Loucy (cell line): ENCODE measurements at regions not wholly inside any gene's neighbourhood (a gene's known extent, or its start where the extent isn't known, plus 50 kb on each side); places are given as distances from the start of the nearest gene placed in this dataset.
A peak's percentile ranks its signal among the peaks of the same experiment; 100 is the strongest.

ENCODE experiments used
- EZH2phosphoT487 ChIP-seq: fragments of 200-600 bp; IDR thresholded peaks from 2 replicates; pipeline ENCODE4 v1.6.1; 2018; ENCODE audit warnings: antibody characterized with exemption, mild to moderate bottlenecking, moderate library complexity, borderline replicate concordance
- TF ChIP-seq, protein P1 (sequence below): fragments of 200-600 bp; sonication (generic); conservative IDR thresholded peaks from 2 replicates; pipeline ENCODE4 v1.5.1; 2014; ENCODE audit warnings: mild to moderate bottlenecking, antibody characterized with exemption, low read length

DNA sequence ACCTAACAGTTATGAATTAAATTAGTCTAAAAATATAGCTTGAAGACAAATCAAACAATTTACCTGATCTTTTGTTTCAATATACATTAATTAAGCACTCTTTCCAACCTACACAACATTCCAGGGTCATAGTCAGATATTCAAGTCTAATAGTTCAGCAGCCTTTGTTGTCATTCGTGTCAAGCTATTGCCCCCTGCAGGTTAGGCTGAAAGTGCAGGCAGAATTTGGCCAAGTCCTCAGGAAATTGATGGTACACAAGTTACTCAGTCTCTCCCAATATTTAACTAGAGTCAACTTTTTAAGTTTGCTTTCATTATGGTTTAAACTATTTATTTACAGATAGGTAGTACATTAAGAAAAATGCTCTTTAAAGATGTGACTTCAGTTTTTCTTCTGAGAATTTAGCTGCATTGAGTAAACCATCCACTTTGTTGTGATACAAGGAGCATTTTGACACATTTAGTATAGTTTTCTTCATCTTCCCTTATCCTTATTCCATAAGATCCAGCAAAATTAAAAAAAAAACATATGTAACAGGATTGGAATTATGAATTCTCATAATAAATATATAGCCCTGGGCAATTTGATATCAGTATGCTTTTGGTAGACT lies 130.3 kb upstream of the DPYD start:
- TF ChIP-seq, protein P1, sequence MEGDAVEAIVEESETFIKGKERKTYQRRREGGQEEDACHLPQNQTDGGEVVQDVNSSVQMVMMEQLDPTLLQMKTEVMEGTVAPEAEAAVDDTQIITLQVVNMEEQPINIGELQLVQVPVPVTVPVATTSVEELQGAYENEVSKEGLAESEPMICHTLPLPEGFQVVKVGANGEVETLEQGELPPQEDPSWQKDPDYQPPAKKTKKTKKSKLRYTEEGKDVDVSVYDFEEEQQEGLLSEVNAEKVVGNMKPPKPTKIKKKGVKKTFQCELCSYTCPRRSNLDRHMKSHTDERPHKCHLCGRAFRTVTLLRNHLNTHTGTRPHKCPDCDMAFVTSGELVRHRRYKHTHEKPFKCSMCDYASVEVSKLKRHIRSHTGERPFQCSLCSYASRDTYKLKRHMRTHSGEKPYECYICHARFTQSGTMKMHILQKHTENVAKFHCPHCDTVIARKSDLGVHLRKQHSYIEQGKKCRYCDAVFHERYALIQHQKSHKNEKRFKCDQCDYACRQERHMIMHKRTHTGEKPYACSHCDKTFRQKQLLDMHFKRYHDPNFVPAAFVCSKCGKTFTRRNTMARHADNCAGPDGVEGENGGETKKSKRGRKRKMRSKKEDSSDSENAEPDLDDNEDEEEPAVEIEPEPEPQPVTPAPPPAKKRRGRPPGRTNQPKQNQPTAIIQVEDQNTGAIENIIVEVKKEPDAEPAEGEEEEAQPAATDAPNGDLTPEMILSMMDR: peak; percentile 99
- TF ChIP-seq EZH2phosphoT487: no peak
